ENCODE measurements at regions not wholly inside any gene's neighbourhood (a gene's known extent, or its start where the extent isn't known, plus 50 kb on each side); places are given as distances from the start of the nearest gene placed in this dataset.

GRCh38 chr18:10401930-10402329, 52.5 kb upstream of the APCDD1 start:
- TF ChIP-seq CTCF (IDR thresholded peaks at IDR 0.05) (no peak), POLR2A (IDR thresholded peaks at IDR 0.05) (no peak)
